GM12892 (cell line): ENCODE measurements at regions not wholly inside any gene's neighbourhood (a gene's known extent, or its start where the extent isn't known, plus 50 kb on each side); places are given as distances from the start of the nearest gene placed in this dataset.

Experiments
- POLR2A ChIP-seq: IDR thresholded peaks from 2 replicates; pipeline ENCODE4 v1.6.1; 2011; ENCODE audit warnings: low read depth, low read length, control low read depth
- POLR2AphosphoS5 ChIP-seq: IDR thresholded peaks from 2 replicates; pipeline ENCODE4 v1.6.1; 2011; ENCODE audit warnings: low read depth, low read length, control low read depth
- TAF1 ChIP-seq: IDR thresholded peaks from 2 replicates; pipeline ENCODE4 v1.6.1; 2011; ENCODE audit warnings: low read depth, mild to moderate bottlenecking, control low read depth, low read length, borderline replicate concordance

DNA sequence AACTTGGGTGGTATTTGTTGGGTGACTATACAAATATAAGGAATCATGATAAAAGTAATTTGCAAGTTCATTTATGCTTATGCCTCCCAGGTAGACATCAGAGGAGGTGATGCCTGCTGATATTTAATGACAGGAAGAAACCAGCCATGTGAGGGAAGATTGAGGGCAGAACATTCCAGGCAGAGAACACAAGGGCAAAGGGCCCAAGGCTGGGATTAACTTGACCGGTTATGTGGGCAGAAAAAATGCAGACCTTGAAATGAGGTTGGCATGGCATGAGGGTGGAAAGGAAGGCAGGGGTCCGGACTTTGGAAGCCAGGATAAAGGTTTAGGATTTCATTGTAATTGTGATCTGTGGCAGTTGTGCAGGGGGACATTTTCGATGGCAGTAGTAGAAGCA is 68.0 kb upstream of the MTPN start:
- no peak for TF ChIP-seq POLR2A
- TF ChIP-seq TAF1, result no peak
- TF ChIP-seq POLR2AphosphoS5, result no peak
